ENCODE measurements at regions not wholly inside any gene's neighbourhood (a gene's known extent, or its start where the extent isn't known, plus 50 kb on each side); places are given as distances from the start of the nearest gene placed in this dataset.
"Not testable (repeated sequence)": the region's sequence is repeated elsewhere in the genome, so short reads cannot be mapped to it uniquely, and the experiment has no call there.

- no peak for DNase-seq
Measured at GRCh38 chr15:25250011-25250596, 188.7 kb downstream of the UBE3A start.

- DNase-seq: no peak
Measured at GRCh38 chr15:25250906-25251622, 187.8 kb downstream of the UBE3A start.

- no peak for DNase-seq
Measured at GRCh38 chr15:25251700-25252390, 187.0 kb downstream of the UBE3A start.

- DNase-seq: not testable (repeated sequence)
Measured at GRCh38 chr15:25253048-25253973, 185.5 kb downstream of the UBE3A start.

GRCh38 chr15:25268166-25268565 lies 170.7 kb downstream of the UBE3A start:
- DNase-seq: peak; percentile 33
